ENCODE measurements at regions not wholly inside any gene's neighbourhood (a gene's known extent, or its start where the extent isn't known, plus 50 kb on each side); places are given as distances from the start of the nearest gene placed in this dataset.

GRCh38 chr15:53213336-53213735, 423.2 kb upstream of the ONECUT1 start:
- no peak for TF ChIP-seq CTCF (IDR thresholded peaks at IDR 0.05; ENCODE audit: low read length)
- TF ChIP-seq EZH2 (IDR thresholded peaks at IDR 0.05; ENCODE audit: borderline replicate concordance, low read length), result no peak

Measured in OCI-LY1 (cell line).